HEK293T (cell line): ENCODE measurements at regions not wholly inside any gene's neighbourhood (a gene's known extent, or its start where the extent isn't known, plus 50 kb on each side); places are given as distances from the start of the nearest gene placed in this dataset.
"Not testable (repeated sequence)": the region's sequence is repeated elsewhere in the genome, so short reads cannot be mapped to it uniquely, and the experiment has no call there.

ENCODE experiments used
- CTCF ChIA-PET: fragments of 350-600 bp; formaldehyde crosslinking; extraction: SDS; loops from one replicate; lab custom pipeline; 2021; ENCODE audit warnings: antibody characterized with exemption, inconsistent platforms; lab: Yijun Ruan, JAX
- POLR2A ChIA-PET: fragments of 350-600 bp; formaldehyde crosslinking; extraction: SDS; loops from one replicate; lab custom pipeline; 2020; ENCODE audit warnings: antibody characterized with exemption, inconsistent platforms; lab: Yijun Ruan, JAX
- DNase-seq: peaks from one replicate; pipeline ENCODE4 v3.0.0; 2012; ENCODE audit warnings: mixed read lengths; ENCODE audit errors: extremely low spot score
- ARNT ChIP-seq: fragments of 450-650 bp; IDR thresholded peaks from 2 replicates; pipeline ENCODE4 v1.6.1; 2017; ENCODE audit warnings: mild to moderate bottlenecking
- BHLHE40 ChIP-seq: fragments of 450-650 bp; IDR thresholded peaks from 2 replicates; pipeline ENCODE4 v1.6.1; 2016; ENCODE audit warnings: mild to moderate bottlenecking, moderate library complexity, borderline replicate concordance
- CTBP1 ChIP-seq: fragments of 450-650 bp; IDR thresholded peaks from 2 replicates; pipeline ENCODE4 v1.6.1; 2016; ENCODE audit warnings: borderline replicate concordance
- ELF4 ChIP-seq: fragments of 450-650 bp; IDR thresholded peaks from 2 replicates; pipeline ENCODE4 v1.6.1; 2017; ENCODE audit warnings: antibody characterized with exemption
- FOXA1 ChIP-seq: fragments of 450-650 bp; IDR thresholded peaks from 2 replicates; pipeline ENCODE4 v1.6.1; 2016; ENCODE audit warnings: mild to moderate bottlenecking
- FOXK2 ChIP-seq: fragments of 450-650 bp; IDR thresholded peaks from 2 replicates; pipeline ENCODE4 v1.6.1; 2016; ENCODE audit warnings: mild to moderate bottlenecking
- FOXM1 ChIP-seq: fragments of 450-650 bp; IDR thresholded peaks from 2 replicates; pipeline ENCODE4 v1.6.1; 2017; ENCODE audit warnings: mild to moderate bottlenecking, borderline replicate concordance
- HDGF ChIP-seq: fragments of 450-650 bp; IDR thresholded peaks from 2 replicates; pipeline ENCODE4 v1.6.1; 2017; ENCODE audit warnings: antibody characterized with exemption, borderline replicate concordance
- L3MBTL2 ChIP-seq: fragments of 450-650 bp; conservative IDR thresholded peaks from 2 replicates; pipeline ENCODE4 v1.6.1; 2016; ENCODE audit warnings: mild to moderate bottlenecking
- LEF1 ChIP-seq: fragments of 450-650 bp; IDR thresholded peaks from 2 replicates; pipeline ENCODE4 v1.6.1; 2017; ENCODE audit warnings: mild to moderate bottlenecking, borderline replicate concordance
- NFRKB ChIP-seq: fragments of 450-650 bp; IDR thresholded peaks from 2 replicates; pipeline ENCODE4 v1.6.1; 2016; ENCODE audit warnings: mild to moderate bottlenecking, moderate library complexity
- SP1 ChIP-seq: fragments of 450-650 bp; IDR thresholded peaks from 2 replicates; pipeline ENCODE4 v1.6.1; 2017
- SUZ12 ChIP-seq: fragments of 450-650 bp; IDR thresholded peaks from 2 replicates; pipeline ENCODE4 v1.6.1; 2016; ENCODE audit warnings: mild to moderate bottlenecking
- TARDBP ChIP-seq: fragments of 450-650 bp; IDR thresholded peaks from 2 replicates; pipeline ENCODE4 v1.6.1; 2016
- ZNF384 ChIP-seq: fragments of 450-650 bp; IDR thresholded peaks from 2 replicates; pipeline ENCODE4 v1.6.1; 2016
- TF ChIP-seq, protein P1 (sequence below): fragments of 450-650 bp; IDR thresholded peaks from 2 replicates; pipeline ENCODE4 v1.6.1; 2016

- CTCF ChIA-PET = no interaction called here
- no peak for DNase-seq
- TF ChIP-seq FOXA1 (no peak), SUZ12 (no peak), BHLHE40 (no peak), ELF4 (no peak)
- TF ChIP-seq, protein P1, sequence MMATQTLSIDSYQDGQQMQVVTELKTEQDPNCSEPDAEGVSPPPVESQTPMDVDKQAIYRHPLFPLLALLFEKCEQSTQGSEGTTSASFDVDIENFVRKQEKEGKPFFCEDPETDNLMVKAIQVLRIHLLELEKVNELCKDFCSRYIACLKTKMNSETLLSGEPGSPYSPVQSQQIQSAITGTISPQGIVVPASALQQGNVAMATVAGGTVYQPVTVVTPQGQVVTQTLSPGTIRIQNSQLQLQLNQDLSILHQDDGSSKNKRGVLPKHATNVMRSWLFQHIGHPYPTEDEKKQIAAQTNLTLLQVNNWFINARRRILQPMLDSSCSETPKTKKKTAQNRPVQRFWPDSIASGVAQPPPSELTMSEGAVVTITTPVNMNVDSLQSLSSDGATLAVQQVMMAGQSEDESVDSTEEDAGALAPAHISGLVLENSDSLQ = no peak
- POLR2A ChIA-PET = no interaction called here
Observed at GRCh38 chr19:20470345-20471135, 95.0 kb downstream of the ZNF737 start.

GRCh38 chr19:20466638-20466990 is 99.0 kb downstream of the ZNF737 start:
- CTCF ChIA-PET, DNase-seq, POLR2A ChIA-PET: not testable (repeated sequence)

DNA sequence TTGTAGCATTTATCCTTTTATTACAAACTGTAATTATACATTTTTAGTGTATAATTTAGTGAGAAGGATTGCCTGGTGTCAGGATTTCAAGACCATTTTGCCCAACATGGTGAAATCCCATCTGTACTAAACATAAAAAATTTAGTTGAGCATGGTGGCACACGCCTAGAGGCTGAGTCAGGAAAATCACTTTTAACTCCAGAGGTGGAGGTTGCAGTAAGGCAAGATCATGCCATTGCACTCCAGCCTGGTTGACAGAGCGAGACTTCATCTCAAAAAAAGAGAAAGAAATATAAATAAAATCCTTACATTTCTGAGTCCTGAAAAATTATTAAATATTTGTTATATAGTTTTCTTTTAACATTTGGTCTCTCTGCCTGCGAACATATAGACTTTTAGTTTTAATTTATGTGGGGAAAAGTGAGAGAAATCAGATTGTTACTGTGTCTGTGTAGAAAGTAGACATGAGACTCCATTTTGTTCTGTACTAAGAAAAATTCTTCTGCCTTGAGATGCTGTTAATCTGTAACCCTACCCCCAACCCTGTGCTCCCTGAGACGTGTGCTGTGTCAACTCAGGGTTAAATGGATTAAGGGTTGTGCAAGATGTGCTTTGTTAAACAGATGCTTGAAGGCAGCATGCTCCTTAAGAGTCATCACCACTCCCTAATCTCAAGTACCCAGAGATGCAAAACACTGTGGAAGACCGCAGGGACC is 99.5 kb downstream of the ZNF737 start:
- POLR2A ChIA-PET, DNase-seq, CTCF ChIA-PET: not testable (repeated sequence)

DNA sequence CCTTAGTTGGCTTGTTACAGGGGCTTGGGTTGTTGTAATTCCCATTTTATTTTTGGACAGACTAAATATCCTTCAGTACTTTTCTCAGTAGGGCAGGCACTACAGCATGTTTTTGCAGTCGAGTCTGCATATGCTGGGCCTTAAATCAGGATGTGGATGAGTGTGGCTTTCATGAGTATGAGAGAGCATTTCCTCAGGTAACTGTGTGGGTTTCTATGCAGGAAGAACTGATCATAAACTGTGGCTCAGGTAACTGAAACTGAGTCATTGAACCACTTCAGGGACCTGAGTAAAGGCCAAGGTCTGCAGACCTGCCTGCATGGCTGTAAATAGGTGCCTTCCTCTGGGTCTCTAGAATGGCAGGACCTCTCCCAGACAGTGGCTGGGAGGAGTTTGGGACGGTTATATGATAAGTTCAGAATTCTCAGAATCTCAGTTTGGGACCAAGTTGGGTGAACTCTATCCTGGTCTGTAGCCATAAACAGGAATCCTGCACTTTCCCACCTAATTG is 112.1 kb downstream of the ZNF737 start:
- no peak for DNase-seq

GRCh38 chr19:20444202-20444885 is 121.2 kb downstream of the ZNF737 start:
- POLR2A ChIA-PET = no interaction called here
- no peak for DNase-seq

More for the DNA sequence above, 112.1 kb downstream of the ZNF737 start:
- ChIA-PET CTCF (no interaction called here), POLR2A (no interaction called here)
- TF ChIP-seq ZNF384 = no peak
- TF ChIP-seq SP1 = no peak
- no peak for TF ChIP-seq FOXK2
- TF ChIP-seq SUZ12 = no peak
- TF ChIP-seq LEF1 = no peak

GRCh38 chr19:20432266-20432842 is 133.2 kb downstream of the ZNF737 start:
- CTCF ChIA-PET, DNase-seq: not testable (repeated sequence)

More at GRCh38 chr19:20444202-20444885, 121.2 kb downstream of the ZNF737 start:
- CTCF ChIA-PET = interaction anchor here (0.6 kb wide), 1 partner anchor 25 kb away, joined by 3 read pairs; no protein-coding TSS in a partner anchor
- no peak for TF ChIP-seq ZNF384
- TF ChIP-seq LEF1 = no peak
- no peak for TF ChIP-seq SUZ12
- TF ChIP-seq ARNT = no peak
- TF ChIP-seq BHLHE40 = no peak
- TF ChIP-seq CTBP1 = no peak
- TF ChIP-seq TARDBP = no peak
- TF ChIP-seq NFRKB = no peak
- TF ChIP-seq L3MBTL2 = no peak
- TF ChIP-seq ELF4 = no peak

GRCh38 chr19:20431826-20432225 is 133.8 kb downstream of the ZNF737 start:
- no peak for DNase-seq
- TF ChIP-seq ARNT (no peak), LEF1 (no peak), FOXM1 (no peak), ZNF384 (no peak), FOXA1 (no peak), SP1 (no peak), CTBP1 (no peak), TARDBP (no peak), L3MBTL2 (no peak)
- ChIA-PET POLR2A (no interaction called here), CTCF (no interaction called here)

More at GRCh38 chr19:20432266-20432842, 133.2 kb downstream of the ZNF737 start:
- POLR2A ChIA-PET = not testable (repeated sequence)

DNA sequence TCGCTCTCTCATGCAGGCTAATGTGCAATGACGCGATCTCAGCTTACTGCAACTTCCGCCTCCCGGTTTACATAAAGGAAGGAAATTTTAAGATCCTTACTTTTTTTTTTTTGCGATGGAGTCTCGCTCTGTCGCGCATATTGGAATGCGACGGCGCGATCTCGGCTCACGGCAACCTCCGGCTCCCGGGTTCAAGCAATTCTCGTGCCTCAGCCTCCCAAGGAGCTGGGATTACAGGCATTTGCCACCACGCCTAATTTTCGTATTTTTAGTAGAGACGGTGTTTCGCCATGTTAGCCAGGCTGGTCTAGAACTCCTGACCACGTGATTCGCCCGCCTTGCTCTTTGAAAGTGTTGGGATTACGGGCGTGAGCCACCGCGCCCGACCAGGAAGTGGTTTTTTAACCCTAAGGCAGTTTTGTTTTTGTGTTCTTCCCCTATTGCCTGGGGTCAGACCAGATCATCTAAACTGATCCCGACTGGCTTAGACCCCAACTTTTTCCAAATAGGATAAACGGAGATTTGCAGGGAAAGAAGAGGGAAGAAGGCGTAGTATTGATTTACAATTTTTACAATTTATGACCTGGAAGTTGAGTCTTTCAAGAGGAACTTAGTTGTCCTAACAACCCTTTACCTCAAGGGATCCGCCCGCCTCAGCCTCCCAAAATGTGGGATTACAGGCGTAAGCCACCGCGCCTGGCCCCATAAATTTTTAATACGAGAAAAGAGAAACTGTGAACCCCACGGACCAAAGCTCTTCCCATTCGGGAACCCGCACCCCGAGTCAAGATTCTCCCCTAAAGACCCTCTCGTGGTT is 142.0 kb downstream of the ZNF737 start:
- DNase-seq = no peak

More for the DNA sequence above, 142.0 kb downstream of the ZNF737 start:
- POLR2A ChIA-PET = no interaction called here
- CTCF ChIA-PET = no interaction called here
- no peak for TF ChIP-seq L3MBTL2
- no peak for TF ChIP-seq FOXM1
- no peak for TF ChIP-seq NFRKB
- no peak for TF ChIP-seq TARDBP
- TF ChIP-seq BHLHE40 = no peak
- TF ChIP-seq HDGF = no peak
- no peak for TF ChIP-seq ELF4
- no peak for TF ChIP-seq FOXA1
- TF ChIP-seq, protein P1 = no peak
- TF ChIP-seq CTBP1 = no peak
- TF ChIP-seq SP1 = no peak
- TF ChIP-seq ARNT = no peak
- no peak for TF ChIP-seq FOXK2
- TF ChIP-seq SUZ12 = no peak
- TF ChIP-seq ZNF384 = no peak
- TF ChIP-seq LEF1 = no peak
